ENCODE measurements at regions not wholly inside any gene's neighbourhood (a gene's known extent, or its start where the extent isn't known, plus 50 kb on each side); places are given as distances from the start of the nearest gene placed in this dataset.

DNA sequence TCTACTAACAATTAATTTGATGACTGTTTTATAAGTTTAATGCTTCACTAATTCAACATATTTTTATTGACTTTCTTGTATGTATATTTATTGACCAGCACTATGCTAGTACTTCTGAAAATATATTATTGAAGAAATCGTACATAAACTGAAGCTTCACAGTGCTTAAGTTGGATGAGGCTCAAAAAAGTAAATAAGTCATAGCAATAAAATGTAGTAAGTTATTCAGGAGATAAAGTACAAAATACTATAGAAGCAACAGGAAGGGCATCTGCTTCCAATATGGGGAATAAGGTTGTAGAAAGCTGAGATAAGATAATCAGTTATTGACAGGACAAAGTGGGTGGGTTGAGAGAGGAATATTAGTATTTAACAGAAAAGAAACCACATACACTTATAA is 944.9 kb upstream of the MIR17HG start:
- no peaks in the 10 kb centered on the region for H3K4me1 ChIP-seq (ENCODE audit: insufficient read depth, insufficient read length)
- H3K4me3 ChIP-seq (ENCODE audit: insufficient read length, low read depth), result no peak overlapping the region
- no peaks in the 10 kb centered on the region for H3K36me3 ChIP-seq (ENCODE audit: insufficient read depth, insufficient read length, low read length)
- no peak for DNase-seq (ENCODE audit: low read depth, low spot score)
- H3K9me3 ChIP-seq (ENCODE audit: insufficient read depth, low read length), result peaks cover 7% of the 10 kb centered on the region; the same call in 1 of the 2 replicates
- no peak overlapping the region for H3K9ac ChIP-seq (ENCODE audit: insufficient read length, low read depth)
- no peaks in the 10 kb centered on the region for H3K27me3 ChIP-seq (ENCODE audit: insufficient read depth, insufficient read length)
- TF ChIP-seq SUZ12 (IDR thresholded peaks at IDR 0.05; ENCODE audit: extremely low read depth, insufficient read depth, insufficient read length) (no peak), YY1 (IDR thresholded peaks at IDR 0.05; ENCODE audit: insufficient read depth, insufficient read length) (no peak), ZNF274 (IDR thresholded peaks at IDR 0.05; ENCODE audit: low read depth, low read length) (no peak)

DNA sequence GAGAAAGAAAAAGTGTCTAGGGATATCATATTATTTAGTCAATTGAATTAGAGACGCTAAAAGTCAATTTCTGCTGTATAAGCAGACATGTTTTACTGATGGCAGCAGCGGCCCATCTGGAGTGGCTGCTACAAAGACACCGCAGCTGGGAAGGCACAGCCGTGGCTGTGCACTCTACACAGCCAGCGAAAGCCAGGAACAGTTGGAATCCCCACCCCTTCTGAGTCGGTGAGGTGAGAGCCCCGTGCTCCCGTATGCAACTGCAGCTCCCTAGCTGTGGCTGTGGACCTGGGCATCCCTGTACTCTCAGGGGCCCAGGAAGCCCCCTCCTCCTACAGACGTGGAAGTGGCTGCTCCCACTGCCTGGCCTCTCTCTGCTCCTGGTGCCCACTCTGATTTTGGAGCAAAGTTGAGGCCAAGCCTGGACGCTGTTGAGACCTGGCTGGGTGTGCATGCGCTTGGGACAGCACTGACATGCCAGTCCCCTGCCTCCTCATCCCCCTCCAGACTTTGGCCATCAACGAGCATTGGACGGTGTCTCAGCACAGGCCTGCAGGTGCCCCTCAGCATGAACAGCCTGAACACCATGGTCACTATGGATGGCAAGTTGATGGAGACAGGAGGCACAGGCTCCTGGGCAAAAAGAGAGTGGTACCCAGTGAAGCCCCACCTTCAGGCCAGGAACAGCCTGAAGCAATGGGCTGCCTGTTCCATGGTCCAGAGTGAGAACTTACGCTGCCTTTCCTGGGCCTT is 944.0 kb upstream of the MIR17HG start:
- H3K9me3 ChIP-seq (ENCODE audit: insufficient read depth, low read length), result peaks cover 7% of the 10 kb centered on the region; the same call in 1 of the 2 replicates
- H3K4me3 ChIP-seq (ENCODE audit: insufficient read length, low read depth), result no peak overlapping the region
- TF ChIP-seq ZNF274 (IDR thresholded peaks at IDR 0.05; ENCODE audit: low read depth, low read length) (no peak), SUZ12 (IDR thresholded peaks at IDR 0.05; ENCODE audit: extremely low read depth, insufficient read depth, insufficient read length) (no peak), YY1 (IDR thresholded peaks at IDR 0.05; ENCODE audit: insufficient read depth, insufficient read length) (no peak)
- H3K4me1 ChIP-seq (ENCODE audit: insufficient read depth, insufficient read length), result no peaks in the 10 kb centered on the region
- no peaks in the 10 kb centered on the region for H3K36me3 ChIP-seq (ENCODE audit: insufficient read depth, insufficient read length, low read length)
- DNase-seq (ENCODE audit: low read depth, low spot score), result no peak
- H3K27me3 ChIP-seq (ENCODE audit: insufficient read depth, insufficient read length), result no peaks in the 10 kb centered on the region
- no peak overlapping the region for H3K9ac ChIP-seq (ENCODE audit: insufficient read length, low read depth)

DNA sequence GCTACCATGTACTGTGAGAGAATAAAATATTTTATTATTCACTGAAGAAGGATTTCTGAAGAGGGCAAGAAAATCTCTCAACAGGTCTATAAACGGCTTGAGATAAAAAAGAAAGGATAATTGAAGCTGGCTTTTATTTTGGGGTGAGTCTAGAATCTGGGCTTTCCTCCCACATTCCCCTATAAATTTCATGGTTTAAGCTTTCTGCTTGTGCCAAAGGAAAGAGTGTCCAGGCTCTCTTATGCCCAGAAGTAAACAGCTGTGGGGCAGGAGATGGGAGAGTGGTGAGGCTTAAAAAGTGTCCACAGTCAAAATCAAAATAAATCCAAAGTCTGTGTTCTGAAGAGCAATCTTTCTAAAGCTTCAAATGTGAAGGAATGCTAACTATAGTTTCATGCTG is 942.2 kb upstream of the MIR17HG start:
- no peaks in the 10 kb centered on the region for H3K36me3 ChIP-seq (ENCODE audit: insufficient read depth, insufficient read length, low read length)
- H3K9me3 ChIP-seq (ENCODE audit: insufficient read depth, low read length), result no peaks in the 10 kb centered on the region
- no peaks in the 10 kb centered on the region for H3K4me1 ChIP-seq (ENCODE audit: insufficient read depth, insufficient read length)
- TF ChIP-seq YY1 (IDR thresholded peaks at IDR 0.05; ENCODE audit: insufficient read depth, insufficient read length) (no peak), ZNF274 (IDR thresholded peaks at IDR 0.05; ENCODE audit: low read depth, low read length) (no peak), SUZ12 (IDR thresholded peaks at IDR 0.05; ENCODE audit: extremely low read depth, insufficient read depth, insufficient read length) (no peak)
- DNase-seq (ENCODE audit: low read depth, low spot score), result no peak
- H3K9ac ChIP-seq (ENCODE audit: insufficient read length, low read depth), result no peak overlapping the region
- no peak overlapping the region for H3K4me3 ChIP-seq (ENCODE audit: insufficient read length, low read depth)
- H3K27me3 ChIP-seq (ENCODE audit: insufficient read depth, insufficient read length), result no peaks in the 10 kb centered on the region

DNA sequence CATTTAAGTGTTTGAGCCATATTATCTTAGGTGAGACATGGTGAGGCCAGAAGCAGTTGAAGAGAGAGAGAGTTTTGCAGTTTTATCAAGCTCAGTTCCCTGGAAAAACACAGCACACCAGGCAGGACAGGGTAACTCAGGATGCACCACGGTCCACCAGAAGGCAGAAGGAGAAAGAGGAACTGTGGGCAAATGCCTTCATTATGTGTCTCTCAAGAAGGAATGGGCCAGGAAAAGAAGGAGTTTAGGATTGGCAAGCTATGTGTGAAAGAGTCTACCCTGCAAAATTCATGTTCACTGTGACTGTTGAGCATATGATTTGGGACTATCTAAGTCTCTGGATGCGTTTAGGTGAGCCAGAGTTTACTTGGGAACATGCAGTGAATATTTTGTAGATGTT is 934.5 kb upstream of the MIR17HG start:
- Histone ChIP-seq H3K4me1 (ENCODE audit: insufficient read depth, insufficient read length) (no peaks in the 10 kb centered on the region), H3K9me3 (ENCODE audit: insufficient read depth, low read length) (no peaks in the 10 kb centered on the region), H3K9ac (ENCODE audit: insufficient read length, low read depth) (no peak overlapping the region), H3K4me3 (ENCODE audit: insufficient read length, low read depth) (no peak overlapping the region), H3K27me3 (ENCODE audit: insufficient read depth, insufficient read length) (no peaks in the 10 kb centered on the region), H3K36me3 (ENCODE audit: insufficient read depth, insufficient read length, low read length) (no peaks in the 10 kb centered on the region)
- TF ChIP-seq ZNF274 (IDR thresholded peaks at IDR 0.05; ENCODE audit: low read depth, low read length), result no peak
- TF ChIP-seq SUZ12 (IDR thresholded peaks at IDR 0.05; ENCODE audit: extremely low read depth, insufficient read depth, insufficient read length), result no peak
- no peak for TF ChIP-seq YY1 (IDR thresholded peaks at IDR 0.05; ENCODE audit: insufficient read depth, insufficient read length)
- DNase-seq (ENCODE audit: low read depth, low spot score), result no peak

DNA sequence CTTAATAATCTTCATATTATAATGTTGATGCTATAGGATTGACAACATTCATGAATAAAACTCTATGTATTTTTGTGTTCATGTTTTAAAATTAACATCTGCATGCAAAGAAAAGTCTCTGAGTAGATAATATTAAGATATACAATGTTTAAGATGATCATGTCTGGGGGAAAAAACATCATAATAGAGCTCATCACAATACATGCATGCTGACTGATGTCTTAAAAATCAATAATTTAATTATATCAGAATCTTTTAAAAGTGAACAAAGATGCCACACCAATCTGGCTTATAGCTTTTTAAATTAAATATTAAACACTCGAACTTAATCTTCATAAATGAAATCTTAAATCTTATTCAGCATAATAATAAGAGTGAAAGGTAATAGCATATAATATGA is 933.9 kb upstream of the MIR17HG start:
- H3K27me3 ChIP-seq (ENCODE audit: insufficient read depth, insufficient read length), result no peaks in the 10 kb centered on the region
- TF ChIP-seq ZNF274 (IDR thresholded peaks at IDR 0.05; ENCODE audit: low read depth, low read length) (no peak), YY1 (IDR thresholded peaks at IDR 0.05; ENCODE audit: insufficient read depth, insufficient read length) (no peak), SUZ12 (IDR thresholded peaks at IDR 0.05; ENCODE audit: extremely low read depth, insufficient read depth, insufficient read length) (no peak)
- DNase-seq (ENCODE audit: low read depth, low spot score), result no peak
- H3K4me3 ChIP-seq (ENCODE audit: insufficient read length, low read depth), result no peak overlapping the region
- H3K9ac ChIP-seq (ENCODE audit: insufficient read length, low read depth), result no peak overlapping the region
- H3K4me1 ChIP-seq (ENCODE audit: insufficient read depth, insufficient read length), result no peaks in the 10 kb centered on the region
- no peaks in the 10 kb centered on the region for H3K9me3 ChIP-seq (ENCODE audit: insufficient read depth, low read length)
- no peaks in the 10 kb centered on the region for H3K36me3 ChIP-seq (ENCODE audit: insufficient read depth, insufficient read length, low read length)

DNA sequence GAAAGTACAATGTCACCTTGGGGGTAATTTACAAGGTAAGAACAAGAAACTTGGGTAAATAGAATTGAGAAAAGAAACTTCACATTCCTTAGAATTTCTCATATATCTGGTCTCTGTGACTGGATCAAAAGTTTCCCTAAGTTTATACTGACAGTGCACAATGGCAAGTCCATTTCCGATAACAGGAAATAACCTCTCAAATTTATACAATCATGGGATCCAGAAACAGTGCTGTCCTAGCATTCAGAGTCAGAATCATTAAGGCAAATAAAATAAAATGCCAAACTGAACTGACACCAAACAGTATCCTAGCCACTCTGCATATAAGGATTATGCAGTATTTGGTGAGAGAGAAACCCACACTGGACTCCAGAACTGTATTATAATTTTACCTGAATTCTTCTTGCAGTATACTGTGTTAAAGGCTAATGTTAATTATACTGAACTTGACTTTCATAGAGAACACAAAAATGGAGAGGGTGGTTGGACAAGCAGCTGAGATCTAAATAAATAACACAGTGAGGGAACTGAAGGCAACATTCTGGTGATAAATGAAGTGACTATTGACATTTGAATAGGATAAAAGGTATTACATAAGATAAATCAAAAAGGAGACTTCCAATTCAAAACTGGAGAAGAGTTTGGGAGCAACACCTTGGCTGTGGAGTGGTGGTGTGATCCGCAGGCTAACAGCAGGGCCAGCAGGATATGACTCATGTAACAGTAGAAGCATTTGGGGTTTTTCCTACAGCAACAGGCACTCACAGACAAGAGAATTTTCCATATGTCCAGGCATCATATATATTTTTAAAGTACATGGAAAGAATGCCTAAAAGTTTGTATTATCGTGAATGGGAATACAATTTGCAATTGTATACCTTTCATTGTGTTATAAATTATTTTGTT is 932.5 kb upstream of the MIR17HG start:
- Histone ChIP-seq H3K36me3 (ENCODE audit: insufficient read depth, insufficient read length, low read length) (no peaks in the 10 kb centered on the region), H3K9ac (ENCODE audit: insufficient read length, low read depth) (no peak overlapping the region), H3K9me3 (ENCODE audit: insufficient read depth, low read length) (no peaks in the 10 kb centered on the region), H3K27me3 (ENCODE audit: insufficient read depth, insufficient read length) (no peaks in the 10 kb centered on the region), H3K4me1 (ENCODE audit: insufficient read depth, insufficient read length) (no peaks in the 10 kb centered on the region), H3K4me3 (ENCODE audit: insufficient read length, low read depth) (no peak overlapping the region)
- no peak for DNase-seq (ENCODE audit: low read depth, low spot score)
- TF ChIP-seq YY1 (IDR thresholded peaks at IDR 0.05; ENCODE audit: insufficient read depth, insufficient read length), result no peak
- TF ChIP-seq ZNF274 (IDR thresholded peaks at IDR 0.05; ENCODE audit: low read depth, low read length), result no peak
- TF ChIP-seq SUZ12 (IDR thresholded peaks at IDR 0.05; ENCODE audit: extremely low read depth, insufficient read depth, insufficient read length), result no peak

DNA sequence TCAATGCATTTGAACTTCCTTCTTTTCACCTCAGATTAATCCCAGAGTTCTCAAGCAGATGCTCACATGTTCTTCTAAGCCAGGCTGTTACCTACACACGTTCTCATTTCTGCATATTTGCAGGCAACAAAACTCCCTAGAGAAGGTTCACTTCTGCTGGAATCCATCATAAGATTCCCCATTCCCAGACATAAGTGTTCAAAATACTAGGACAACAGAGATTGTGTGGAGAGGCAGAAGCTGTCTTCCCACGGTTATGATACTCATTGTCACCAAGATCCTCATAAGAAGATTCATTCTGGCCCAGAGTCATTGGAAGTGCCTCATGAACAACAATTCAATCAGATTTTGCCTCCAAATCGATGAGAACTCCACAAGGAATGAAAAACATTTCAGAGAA is 931.6 kb upstream of the MIR17HG start:
- Histone ChIP-seq H3K9me3 (ENCODE audit: insufficient read depth, low read length) (no peaks in the 10 kb centered on the region), H3K4me1 (ENCODE audit: insufficient read depth, insufficient read length) (no peaks in the 10 kb centered on the region), H3K9ac (ENCODE audit: insufficient read length, low read depth) (no peak overlapping the region), H3K4me3 (ENCODE audit: insufficient read length, low read depth) (no peak overlapping the region), H3K36me3 (ENCODE audit: insufficient read depth, insufficient read length, low read length) (no peaks in the 10 kb centered on the region), H3K27me3 (ENCODE audit: insufficient read depth, insufficient read length) (no peaks in the 10 kb centered on the region)
- no peak for DNase-seq (ENCODE audit: low read depth, low spot score)
- TF ChIP-seq SUZ12 (IDR thresholded peaks at IDR 0.05; ENCODE audit: extremely low read depth, insufficient read depth, insufficient read length) (no peak), ZNF274 (IDR thresholded peaks at IDR 0.05; ENCODE audit: low read depth, low read length) (no peak), YY1 (IDR thresholded peaks at IDR 0.05; ENCODE audit: insufficient read depth, insufficient read length) (no peak)
